Endothelial cell (in vitro differentiated cells): ENCODE measurements at regions not wholly inside any gene's neighbourhood (a gene's known extent, or its start where the extent isn't known, plus 50 kb on each side); places are given as distances from the start of the nearest gene placed in this dataset.

ENCODE experiments used
- DNase-seq: peaks from one replicate; pipeline ENCODE4 v3.0.0; 2021; ENCODE audit warnings: low spot score
- H3K27ac Mint-ChIP-seq: one replicate; pipeline ENCODE4 v1.8.0; 2021; ENCODE audit warnings: mixed read lengths, inconsistent platforms; ENCODE audit not compliant: unreplicated experiment
- H3K27me3 Mint-ChIP-seq: one replicate; pipeline ENCODE4 v1.8.0; 2021; ENCODE audit warnings: mild to moderate bottlenecking, moderate library complexity, mixed read lengths, inconsistent platforms; ENCODE audit not compliant: unreplicated experiment
- H3K36me3 Mint-ChIP-seq: one replicate; pipeline ENCODE4 v1.8.0; 2021; ENCODE audit warnings: mild to moderate bottlenecking, low read depth, mixed read lengths, inconsistent platforms; ENCODE audit not compliant: unreplicated experiment
- H3K4me1 Mint-ChIP-seq: one replicate; pipeline ENCODE4 v1.8.0; 2021; ENCODE audit warnings: mild to moderate bottlenecking, mixed read lengths, inconsistent platforms; ENCODE audit not compliant: unreplicated experiment
- H3K4me3 Mint-ChIP-seq: one replicate; pipeline ENCODE4 v1.8.0; 2021; ENCODE audit warnings: mild to moderate bottlenecking, mixed read lengths, inconsistent platforms; ENCODE audit not compliant: unreplicated experiment
- H3K9me3 Mint-ChIP-seq: one replicate; pipeline ENCODE4 v1.8.0; 2021; ENCODE audit warnings: mixed read lengths, inconsistent platforms; ENCODE audit not compliant: unreplicated experiment
- CTCF ChIP-seq: fragments of 200-600 bp; sonication (generic); IDR thresholded peaks from one replicate; pipeline ENCODE4 v1.5.0; 2021; ENCODE audit warnings: antibody characterized with exemption; ENCODE audit not compliant: unreplicated experiment

- Mint-ChIP-seq H3K9me3 (no peaks in the 10 kb centered on the region), H3K36me3 (peaks cover 17% of the 10 kb centered on the region), H3K4me3 (peak overlapping the region; percentile 31), H3K4me1 (peaks cover 27% of the 10 kb centered on the region), H3K27ac (no peak overlapping the region), H3K27me3 (peaks cover 10% of the 10 kb centered on the region)
- DNase-seq, result no peak
- no peak for TF ChIP-seq CTCF
Measured at GRCh38 chr2:43022896-43023295, 203.5 kb downstream of the ZFP36L2 start.

- Mint-ChIP-seq H3K4me3 (no peak overlapping the region), H3K27ac (no peak overlapping the region), H3K36me3 (peaks cover 17% of the 10 kb centered on the region), H3K27me3 (peaks cover 14% of the 10 kb centered on the region), H3K4me1 (peaks cover 31% of the 10 kb centered on the region), H3K9me3 (no peaks in the 10 kb centered on the region)
- DNase-seq, result no peak
- peak; percentile 52 for TF ChIP-seq CTCF
Measured at GRCh38 chr2:43021791-43022509, 204.5 kb downstream of the ZFP36L2 start.

GRCh38 chr2:43020990-43021669 is 205.3 kb downstream of the ZFP36L2 start:
- H3K27ac Mint-ChIP-seq, result no peak overlapping the region

GRCh38 chr2:43020296-43020695 is 206.1 kb downstream of the ZFP36L2 start:
- peaks cover 36% of the 10 kb centered on the region for H3K4me1 Mint-ChIP-seq
- no peak for TF ChIP-seq CTCF
- no peak overlapping the region for H3K4me3 Mint-ChIP-seq
- H3K36me3 Mint-ChIP-seq, result peaks cover 13% of the 10 kb centered on the region
- H3K9me3 Mint-ChIP-seq, result no peaks in the 10 kb centered on the region
- no peak overlapping the region for H3K27ac Mint-ChIP-seq
- no peak for DNase-seq
- H3K27me3 Mint-ChIP-seq, result peaks cover 11% of the 10 kb centered on the region

More at GRCh38 chr2:43020990-43021669, 205.3 kb downstream of the ZFP36L2 start:
- H3K36me3 Mint-ChIP-seq, result peaks cover 16% of the 10 kb centered on the region
- no peaks in the 10 kb centered on the region for H3K9me3 Mint-ChIP-seq
- H3K4me1 Mint-ChIP-seq, result peaks cover 31% of the 10 kb centered on the region
- DNase-seq, result no peak
- peaks cover 13% of the 10 kb centered on the region for H3K27me3 Mint-ChIP-seq
- TF ChIP-seq CTCF, result no peak
- no peak overlapping the region for H3K4me3 Mint-ChIP-seq
